Bronchial epithelial cell (primary cell): ENCODE measurements at regions not wholly inside any gene's neighbourhood (a gene's known extent, or its start where the extent isn't known, plus 50 kb on each side); places are given as distances from the start of the nearest gene placed in this dataset.
A peak's percentile ranks its signal among the peaks of the same experiment; 100 is the strongest.
"Not testable (repeated sequence)": the region's sequence is repeated elsewhere in the genome, so short reads cannot be mapped to it uniquely, and the experiment has no call there.

ENCODE experiments used
- DNase-seq: peaks from one replicate; pipeline ENCODE4 v3.0.0-alpha.2; 2010; ENCODE audit warnings: low read depth
- FAIRE-seq: peaks from 2 replicates; lab custom pipeline; 2011; peaks lifted over from hg19 to GRCh38; lab: Jason Lieb, UNC
- H3K27me3 ChIP-seq: 2 replicates; pipeline ENCODE4 v1.5.1; 2011; ENCODE audit warnings: low read length; ENCODE audit not compliant: control insufficient read depth, insufficient read depth
- H3K36me3 ChIP-seq: 2 replicates; pipeline ENCODE4 v1.5.1; 2011; ENCODE audit warnings: low read length; ENCODE audit not compliant: control insufficient read depth, insufficient read depth
- H3K4me3 ChIP-seq: 2 replicates; pipeline ENCODE4 v1.5.1; 2011; ENCODE audit warnings: mild to moderate bottlenecking, low read depth, low read length, control low read depth
- CTCF ChIP-seq: IDR thresholded peaks from 2 replicates; pipeline ENCODE4 v1.5.1; 2011; ENCODE audit warnings: mild to moderate bottlenecking, moderate library complexity, low read length, control low read depth, inconsistent platforms; ENCODE audit not compliant: insufficient read depth, severe bottlenecking

GRCh38 chr3:75325716-75326115 is 338.4 kb upstream of the FRG2C start:
- DNase-seq, result no peak
- no peak for FAIRE-seq
- H3K4me3 ChIP-seq, result no peak overlapping the region
- no peak for TF ChIP-seq CTCF
- H3K36me3 ChIP-seq, result no peaks in the 10 kb centered on the region
- H3K27me3 ChIP-seq, result no peaks in the 10 kb centered on the region

GRCh38 chr3:75327453-75327852 is 336.7 kb upstream of the FRG2C start:
- DNase-seq (no peak), FAIRE-seq (no peak)
- no peaks in the 10 kb centered on the region for H3K27me3 ChIP-seq
- no peak for TF ChIP-seq CTCF
- no peaks in the 10 kb centered on the region for H3K36me3 ChIP-seq
- no peak overlapping the region for H3K4me3 ChIP-seq

GRCh38 chr3:75329476-75330097 is 334.5 kb upstream of the FRG2C start:
- H3K36me3 ChIP-seq, result no peaks in the 10 kb centered on the region
- DNase-seq, result no peak
- no peak overlapping the region for H3K4me3 ChIP-seq
- TF ChIP-seq CTCF, result no peak
- no peak for FAIRE-seq
- H3K27me3 ChIP-seq, result no peaks in the 10 kb centered on the region

- H3K36me3 ChIP-seq, DNase-seq, H3K27me3 ChIP-seq, H3K4me3 ChIP-seq, FAIRE-seq: not testable (repeated sequence)
Measured at GRCh38 chr3:75330446-75330845, 333.7 kb upstream of the FRG2C start.

GRCh38 chr3:75332090-75332489 is 332.0 kb upstream of the FRG2C start:
- H3K4me3 ChIP-seq, DNase-seq, H3K36me3 ChIP-seq, H3K27me3 ChIP-seq: not testable (repeated sequence)
- peak; percentile 80 for FAIRE-seq

GRCh38 chr3:75332794-75333193 is 331.3 kb upstream of the FRG2C start:
- Histone ChIP-seq H3K36me3 (no peaks in the 10 kb centered on the region), H3K4me3 (no peak overlapping the region), H3K27me3 (no peaks in the 10 kb centered on the region)
- TF ChIP-seq CTCF, result no peak
- peak; percentile 28 for FAIRE-seq
- DNase-seq, result no peak

GRCh38 chr3:75334299-75334698 is 329.8 kb upstream of the FRG2C start:
- no peak for TF ChIP-seq CTCF
- FAIRE-seq (no peak), DNase-seq (no peak)
- Histone ChIP-seq H3K4me3 (no peak overlapping the region), H3K36me3 (no peaks in the 10 kb centered on the region), H3K27me3 (no peaks in the 10 kb centered on the region)
